Hematopoietic multipotent progenitor cell treated with erythropoietin and hydrocortisone succinate and interleukin-3 and kit ligand, for 8 days (in vitro differentiated cells): ENCODE measurements at regions not wholly inside any gene's neighbourhood (a gene's known extent, or its start where the extent isn't known, plus 50 kb on each side); places are given as distances from the start of the nearest gene placed in this dataset.

Experiments
- DNase-seq: peaks from one replicate; pipeline ENCODE4 v3.0.0-alpha.2; 2015

DNA sequence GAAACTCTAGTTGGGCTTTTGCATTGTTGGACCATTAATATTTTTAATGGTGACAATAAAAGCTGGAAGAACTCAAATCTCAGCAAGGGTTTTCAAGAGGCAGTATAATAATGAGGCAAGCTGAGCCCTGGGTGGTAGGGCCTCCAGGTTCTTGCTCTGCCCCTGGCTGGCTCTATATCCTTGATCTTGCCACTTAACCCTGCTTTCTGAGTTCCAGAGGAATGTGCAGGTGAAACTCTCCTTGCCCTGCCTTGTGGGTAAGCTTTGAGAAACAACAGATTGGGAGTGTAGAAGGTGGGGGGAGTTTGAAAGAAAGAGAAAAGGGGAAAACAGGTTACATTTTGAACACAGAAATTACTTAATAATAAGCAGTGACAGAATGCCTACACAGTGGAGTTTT lies 103.3 kb upstream of the MAP4K3 start:
- no peak for DNase-seq

DNA sequence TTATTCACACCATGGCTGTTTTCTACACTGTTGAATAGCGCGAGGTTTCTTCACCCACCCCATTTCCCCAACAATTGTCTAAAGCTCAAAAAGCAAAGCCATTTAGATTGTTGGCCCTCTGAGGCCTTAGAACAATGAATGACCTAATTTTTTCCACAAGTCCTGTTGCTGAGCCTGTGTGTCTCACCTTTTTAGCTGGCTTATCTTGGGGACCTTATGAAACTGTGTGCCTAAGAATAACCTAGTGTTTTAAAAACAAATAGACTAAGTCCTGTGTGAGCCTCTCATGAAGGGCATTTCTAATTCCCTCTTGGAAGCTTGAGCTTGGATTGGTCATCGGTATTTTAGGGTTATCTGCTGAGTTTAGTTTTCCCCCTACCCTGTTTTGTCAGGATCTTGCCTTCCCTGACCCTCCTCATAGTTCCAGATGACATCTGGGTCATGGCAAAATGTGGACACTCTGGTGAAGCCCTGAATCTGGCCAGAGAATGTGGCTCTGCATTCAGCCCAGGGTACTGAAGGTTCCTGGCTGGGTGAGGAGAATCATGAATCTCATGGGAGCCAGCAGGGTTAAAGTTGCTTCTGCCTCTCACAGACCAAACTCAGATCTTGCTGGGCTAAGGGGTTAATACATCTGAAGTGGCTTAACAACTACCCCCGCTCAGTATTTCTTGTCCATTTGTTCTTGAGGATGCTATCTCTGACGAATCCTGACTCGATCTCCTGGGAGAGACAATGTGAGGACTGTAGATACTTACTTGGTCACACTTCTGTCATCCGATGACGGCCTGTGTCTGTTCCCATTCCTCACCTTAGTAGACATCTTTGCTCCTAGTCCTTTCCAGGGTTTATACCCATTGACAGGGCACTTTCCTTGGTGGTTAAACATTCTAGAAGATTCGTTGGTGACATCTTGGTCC lies 104.2 kb upstream of the MAP4K3 start:
- no peak for DNase-seq

DNA sequence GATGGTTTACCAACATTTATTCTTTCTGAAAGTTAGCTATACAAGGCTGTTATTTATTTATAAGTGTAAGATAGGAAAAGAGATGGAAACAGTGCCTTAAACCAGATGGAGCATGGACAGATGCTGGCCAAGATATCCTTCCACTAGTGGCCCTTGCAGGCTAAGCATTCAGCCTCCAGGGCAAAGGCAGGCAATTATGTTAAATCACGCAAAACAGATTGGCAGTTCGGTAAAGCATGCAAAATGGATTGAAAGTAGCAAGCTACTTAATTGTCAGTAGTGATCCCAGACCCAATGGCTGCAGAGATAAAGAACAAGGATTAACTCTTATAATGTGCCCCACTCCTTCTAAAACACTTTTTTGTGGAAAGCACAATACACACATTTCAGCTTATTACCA lies 105.4 kb upstream of the MAP4K3 start:
- DNase-seq = no peak

DNA sequence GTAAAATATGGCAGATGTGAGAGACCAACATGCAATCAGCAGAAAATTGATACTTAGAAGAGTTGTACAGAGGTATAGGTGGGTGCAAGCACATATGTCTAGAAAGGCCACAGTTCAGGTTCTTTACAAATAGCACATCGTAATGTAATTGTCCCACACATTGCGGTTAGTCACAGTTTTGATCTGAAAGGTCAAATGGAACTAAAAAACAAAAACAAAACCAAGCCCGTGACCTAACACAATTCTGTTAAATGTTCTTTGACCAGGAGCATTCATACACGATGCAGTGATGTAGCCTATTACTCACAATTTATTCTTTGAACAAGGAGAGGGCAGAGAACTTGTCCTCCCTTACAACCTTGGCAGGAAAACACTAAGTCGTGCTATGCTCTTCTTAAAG lies 108.9 kb upstream of the MAP4K3 start:
- DNase-seq = no peak

DNA sequence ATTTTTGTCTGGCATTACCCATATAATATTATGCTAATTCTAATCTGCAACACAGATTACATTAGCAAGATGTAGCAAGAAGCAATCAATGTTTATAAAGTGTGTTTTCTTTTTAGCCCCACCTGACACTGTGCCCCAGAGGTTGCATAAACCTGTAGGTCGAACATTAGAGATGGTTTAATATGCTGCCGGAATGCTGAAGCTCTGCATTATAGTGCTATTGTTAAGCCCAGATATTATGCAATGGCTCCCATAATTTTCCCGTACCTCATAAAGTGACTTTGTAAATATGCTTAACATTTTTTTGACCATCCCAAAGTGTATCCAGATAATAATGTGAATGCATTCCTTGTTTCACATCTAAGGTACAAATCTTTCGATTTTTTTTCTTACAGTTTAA lies 109.3 kb upstream of the MAP4K3 start:
- no peak for DNase-seq

DNA sequence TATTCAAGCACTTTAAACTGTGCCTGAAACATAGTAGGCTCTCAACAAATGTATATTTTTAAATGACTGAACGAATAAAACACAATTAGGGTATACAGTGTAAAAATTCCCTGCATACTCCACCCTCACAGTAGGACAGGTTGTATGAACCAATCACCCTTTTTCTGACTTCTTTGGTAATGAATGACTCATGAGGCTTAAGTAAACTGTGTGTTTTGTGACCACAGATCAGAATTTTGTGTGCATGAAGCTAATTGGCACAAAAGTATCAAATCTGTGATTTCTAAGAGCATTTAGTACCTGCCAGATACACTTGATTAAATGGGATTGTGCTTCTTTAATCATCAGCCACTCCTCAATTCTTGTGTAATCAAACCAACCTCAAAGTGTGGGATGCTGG lies 109.9 kb upstream of the MAP4K3 start:
- DNase-seq = no peak

DNA sequence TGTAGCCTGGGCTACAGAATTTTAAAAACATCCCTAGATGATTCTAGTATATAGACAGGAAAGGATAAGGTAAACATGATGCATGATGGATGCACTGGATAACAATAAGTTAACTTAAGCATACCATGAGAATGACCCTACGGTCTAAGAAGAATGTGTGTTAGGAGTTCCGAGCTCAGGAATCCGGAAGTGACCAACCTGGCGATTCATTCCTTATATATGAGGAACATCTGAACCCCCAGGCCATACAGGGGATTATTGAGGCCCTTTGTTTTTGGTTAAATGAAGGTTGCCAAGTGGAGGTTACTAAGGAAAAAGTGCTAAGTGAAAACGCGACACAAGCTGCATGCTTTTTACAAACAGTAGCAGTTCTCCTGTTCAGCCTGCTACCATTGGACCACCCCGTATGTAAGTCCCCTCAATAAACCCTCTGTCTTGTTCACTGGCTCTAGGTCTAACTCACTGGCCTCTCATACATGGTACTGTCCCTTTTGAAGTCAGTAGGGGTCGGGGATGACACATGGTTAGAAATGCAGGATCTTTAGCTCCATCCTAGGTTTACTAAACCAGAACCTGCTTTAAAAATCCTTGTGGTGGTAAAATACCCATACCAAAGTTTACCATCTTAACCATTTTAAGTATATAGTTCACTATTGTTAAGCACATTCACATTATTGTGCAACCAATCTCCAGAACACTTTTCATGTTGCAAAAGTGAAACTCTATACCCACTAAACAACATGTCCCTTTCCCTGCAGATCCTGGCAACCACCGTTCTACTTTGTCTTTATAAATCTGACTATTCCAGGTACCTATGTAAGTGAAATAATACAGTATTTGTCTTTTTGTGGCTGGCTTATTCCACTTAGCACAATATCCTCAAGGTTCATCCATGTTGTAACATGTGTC lies 111.0 kb upstream of the MAP4K3 start:
- no peak for DNase-seq

DNA sequence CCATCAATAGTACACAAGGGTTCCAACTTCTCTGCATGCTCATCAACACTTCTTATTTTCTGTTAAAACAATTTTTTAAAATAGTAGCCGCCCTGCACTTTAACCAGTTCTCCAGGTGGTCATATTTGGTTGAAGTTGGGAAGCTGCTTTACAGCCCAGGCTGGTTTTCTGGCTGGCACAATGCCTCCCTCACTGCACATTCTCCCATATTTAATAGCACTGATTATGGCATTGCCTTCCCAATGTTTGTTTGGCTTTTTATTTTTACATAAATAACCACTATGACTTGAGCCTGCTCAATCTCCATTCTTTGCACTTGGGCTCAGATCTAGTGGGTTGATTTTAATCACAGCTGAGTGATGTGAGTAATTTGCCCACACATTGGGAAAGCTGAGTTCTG lies 111.9 kb upstream of the MAP4K3 start:
- DNase-seq = no peak

DNA sequence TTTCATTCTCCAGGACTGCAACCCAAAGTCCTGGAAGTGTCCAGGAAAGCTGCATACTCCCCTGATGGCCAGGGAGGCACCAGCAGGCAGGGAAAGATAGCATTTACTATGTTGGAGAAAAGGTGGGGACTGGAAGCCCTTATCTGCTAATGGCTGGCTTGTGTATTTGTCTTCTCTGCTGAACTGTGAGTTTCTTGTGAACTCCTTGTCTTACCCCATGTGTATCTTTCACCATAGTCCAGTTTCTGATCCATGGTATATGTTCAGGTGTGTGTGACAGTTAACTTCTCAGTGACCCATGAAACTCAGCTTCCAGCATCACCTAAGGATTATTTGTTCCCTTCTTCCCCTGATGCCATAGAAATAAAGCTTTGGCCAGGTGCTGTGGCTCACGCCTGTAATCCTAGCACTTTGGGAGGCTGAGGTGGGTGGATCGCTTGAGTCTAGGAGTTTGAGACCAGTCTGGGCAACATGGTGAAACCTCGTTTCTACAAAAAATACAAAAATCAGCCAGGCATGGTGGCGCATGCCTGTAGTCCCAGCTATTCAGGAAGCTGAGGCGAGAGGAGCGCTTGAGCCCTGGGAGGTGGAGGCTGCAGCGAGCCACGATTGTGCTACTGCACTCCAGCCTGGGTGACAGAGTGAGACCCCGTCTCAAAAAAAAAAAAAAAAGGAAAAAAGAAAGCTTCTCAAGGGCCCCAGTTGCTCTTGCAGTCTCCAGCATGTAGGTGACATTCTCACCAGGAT lies 112.8 kb upstream of the MAP4K3 start:
- DNase-seq = peak; percentile 4

DNA sequence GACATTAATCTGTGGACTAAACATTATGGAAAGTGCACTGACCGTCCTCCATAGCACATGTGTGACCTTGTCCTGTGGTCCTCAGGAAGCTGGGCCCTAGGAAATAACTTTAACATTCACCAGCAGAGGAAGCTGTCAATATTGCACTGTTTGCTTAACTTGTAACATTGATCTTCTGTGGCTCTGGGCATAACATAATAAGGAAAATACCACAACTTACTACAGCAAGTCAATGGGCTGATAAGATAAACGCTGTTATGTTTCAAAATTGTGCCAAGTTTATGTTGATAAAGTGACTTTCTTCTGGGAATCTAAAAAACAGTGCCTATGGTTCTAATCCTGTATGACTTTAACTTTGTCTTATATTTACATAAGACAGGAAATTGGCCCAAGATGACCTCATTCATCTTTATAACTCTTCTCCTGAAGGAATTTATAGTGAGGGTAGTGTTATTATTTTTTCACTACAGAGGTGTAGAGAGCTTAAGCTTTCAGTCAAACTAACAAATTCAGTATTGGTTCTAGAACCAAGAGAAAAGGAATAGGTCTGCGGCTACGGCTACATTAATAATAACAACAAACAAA lies 113.7 kb upstream of the MAP4K3 start:
- peak; percentile 75 for DNase-seq

DNA sequence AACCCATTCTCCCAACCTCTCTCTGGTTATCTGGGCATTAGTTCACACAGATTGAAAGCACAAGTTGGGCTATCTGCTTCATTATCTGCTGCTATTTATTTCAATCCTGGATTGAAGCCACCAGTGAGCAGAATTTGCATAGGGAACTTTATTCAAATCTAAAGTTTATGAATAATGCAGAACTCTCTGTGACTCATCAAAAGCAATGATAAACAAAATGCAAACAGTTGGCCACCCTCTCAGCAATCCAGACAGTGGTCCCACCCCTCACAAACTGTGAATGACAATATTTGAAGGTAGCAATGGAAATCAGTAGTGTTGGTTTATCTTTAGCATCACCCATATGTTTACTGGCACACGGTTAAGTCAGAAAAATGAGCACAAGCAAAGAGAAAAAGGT lies 106.8 kb upstream of the TMEM178A start:
- DNase-seq = no peak

DNA sequence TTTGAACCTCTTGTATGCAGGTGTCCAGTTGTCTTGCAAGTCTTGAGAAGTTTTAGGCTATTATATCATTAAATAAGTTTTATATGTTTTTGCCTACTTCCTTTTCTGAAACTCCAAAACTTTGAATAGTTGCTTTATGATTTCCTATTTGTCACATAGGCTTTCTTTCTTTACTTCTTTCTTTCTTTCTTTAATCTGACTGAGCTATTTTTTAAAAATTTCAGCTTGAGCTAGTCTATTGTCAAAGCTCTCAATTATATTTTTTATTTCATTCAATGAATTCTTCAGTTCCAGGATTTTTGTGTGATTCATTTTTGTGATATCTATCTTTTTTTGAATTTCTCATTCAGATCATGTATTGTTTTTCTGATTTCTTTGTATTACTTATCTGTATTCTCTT lies 102.1 kb upstream of the TMEM178A start:
- DNase-seq = no peak

DNA sequence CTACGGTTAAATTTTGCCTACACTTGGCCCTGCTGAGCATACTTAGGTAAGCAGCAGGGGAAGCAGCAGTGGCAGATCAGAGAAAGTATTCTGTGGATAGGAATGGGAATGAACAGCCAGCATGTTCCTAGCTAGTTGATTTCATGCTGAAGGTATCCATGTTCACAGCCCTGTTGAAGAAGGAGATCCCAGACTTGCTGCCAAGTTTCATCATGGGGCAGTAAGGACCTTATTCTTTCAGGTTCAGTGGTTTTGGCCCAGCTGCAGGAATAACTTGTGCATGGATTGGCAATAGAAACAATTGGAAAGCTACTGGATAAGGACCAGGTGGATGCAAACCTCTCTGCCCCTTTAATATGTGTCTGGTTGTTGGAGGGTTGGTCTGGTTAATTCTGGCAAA lies 98.2 kb upstream of the TMEM178A start:
- DNase-seq = no peak

DNA sequence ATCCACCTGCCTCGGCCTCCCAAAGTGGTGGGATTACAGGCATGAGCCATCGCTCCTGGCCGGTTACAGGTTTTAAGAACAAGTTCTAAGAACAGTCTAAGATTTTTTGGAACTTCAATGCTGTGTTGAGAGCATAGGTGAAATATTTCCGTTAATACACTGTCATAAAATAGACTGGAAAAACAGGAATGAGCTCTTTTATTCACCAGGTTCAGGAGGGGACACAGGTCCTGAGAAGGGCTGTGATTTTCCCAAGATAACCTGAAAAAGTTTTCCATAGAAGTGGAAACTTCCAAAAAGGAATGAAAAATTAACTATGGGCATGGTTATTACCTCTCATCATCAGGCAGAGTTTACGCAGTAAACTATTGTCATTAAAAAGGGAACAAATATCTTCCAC lies 97.6 kb upstream of the TMEM178A start:
- no peak for DNase-seq

DNA sequence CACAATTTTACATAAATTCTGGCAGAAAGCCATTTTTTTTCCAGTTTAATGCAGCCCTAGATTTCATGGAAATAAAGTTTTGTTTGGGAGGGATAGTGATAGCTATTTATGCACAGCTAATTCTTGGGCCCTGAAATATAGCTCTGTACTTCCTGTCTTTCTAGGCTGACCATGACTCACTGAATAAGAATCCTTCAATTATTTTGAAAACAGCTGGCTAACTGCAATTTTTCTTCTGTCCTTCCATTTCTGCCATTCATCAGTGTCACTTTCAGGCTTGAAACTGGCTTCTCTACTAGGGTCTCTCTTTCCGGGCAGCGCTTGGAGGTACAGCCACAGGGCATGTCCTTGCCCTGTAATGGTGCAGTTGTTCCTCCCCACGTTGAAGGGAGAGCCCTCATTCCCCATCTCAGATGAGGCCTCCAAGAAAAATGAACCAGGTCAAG lies 97.1 kb upstream of the TMEM178A start:
- no peak for DNase-seq

DNA sequence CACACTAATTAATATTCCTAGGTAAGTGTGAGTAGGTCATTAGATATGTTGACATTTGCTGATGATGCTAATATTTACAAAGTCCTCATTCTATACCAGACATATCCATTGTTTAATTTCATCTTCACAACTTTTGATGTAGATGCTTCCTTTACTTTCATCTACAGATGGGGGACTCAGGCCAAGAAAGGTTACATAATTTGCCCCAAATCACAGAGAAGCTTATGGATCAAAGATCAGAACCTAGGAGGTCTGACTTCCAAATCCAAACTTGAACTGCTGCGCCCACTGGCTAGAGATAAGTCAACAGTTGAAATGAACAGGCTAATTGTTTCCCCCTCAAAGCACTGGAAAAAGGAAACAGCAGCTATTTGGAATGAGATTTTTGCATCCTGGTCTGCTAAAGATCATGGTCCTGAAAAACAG lies 95.6 kb upstream of the TMEM178A start:
- DNase-seq = no peak

DNA sequence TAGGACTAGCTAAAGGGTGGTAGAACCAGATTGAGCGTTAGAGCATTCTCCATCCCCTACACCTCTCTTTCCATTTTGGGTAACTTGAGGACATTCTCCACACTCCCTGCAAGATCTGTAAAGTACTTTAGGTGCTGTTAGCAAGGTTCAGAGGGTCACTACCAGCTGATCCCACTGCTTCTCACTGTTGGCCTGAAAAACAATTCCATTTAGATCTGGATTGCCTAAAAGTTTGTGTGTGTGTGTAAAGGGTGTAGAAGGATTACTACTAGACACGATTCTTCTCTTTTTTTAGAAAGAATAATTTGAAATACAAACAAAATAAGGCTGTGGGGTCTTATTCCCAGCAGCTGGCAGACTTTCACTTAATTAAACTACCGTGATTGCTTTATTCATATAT lies 95.1 kb upstream of the TMEM178A start:
- DNase-seq = no peak

DNA sequence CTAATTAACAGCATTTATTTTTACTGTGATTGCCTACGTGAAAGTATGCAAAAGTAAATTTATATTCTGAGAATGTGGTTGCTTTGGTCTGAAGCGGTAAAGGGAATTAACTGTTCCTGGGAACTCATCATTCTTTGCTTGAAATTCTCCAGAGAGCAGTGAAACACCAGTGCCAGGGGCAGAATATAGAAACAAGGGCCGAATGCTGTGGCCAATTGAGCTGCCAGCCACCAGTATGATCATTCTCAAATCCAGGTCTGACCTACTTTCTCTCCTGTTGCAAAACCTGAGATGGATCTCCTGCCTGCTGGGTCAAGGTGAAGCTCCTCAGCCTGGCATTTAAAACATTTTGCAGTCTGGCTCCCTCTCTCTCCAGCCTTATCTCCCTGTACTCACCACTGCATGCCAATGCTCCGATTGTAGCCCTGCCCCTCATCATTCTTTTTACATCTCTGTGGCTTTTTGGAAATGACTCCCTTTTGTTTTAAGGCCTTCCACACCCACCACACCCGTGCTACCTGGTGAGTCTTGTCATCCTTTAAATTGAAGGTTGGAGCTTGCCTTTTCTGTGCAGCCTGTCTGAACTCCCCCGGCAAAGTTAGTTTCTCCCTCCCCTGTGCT lies 94.5 kb upstream of the TMEM178A start:
- no peak for DNase-seq

DNA sequence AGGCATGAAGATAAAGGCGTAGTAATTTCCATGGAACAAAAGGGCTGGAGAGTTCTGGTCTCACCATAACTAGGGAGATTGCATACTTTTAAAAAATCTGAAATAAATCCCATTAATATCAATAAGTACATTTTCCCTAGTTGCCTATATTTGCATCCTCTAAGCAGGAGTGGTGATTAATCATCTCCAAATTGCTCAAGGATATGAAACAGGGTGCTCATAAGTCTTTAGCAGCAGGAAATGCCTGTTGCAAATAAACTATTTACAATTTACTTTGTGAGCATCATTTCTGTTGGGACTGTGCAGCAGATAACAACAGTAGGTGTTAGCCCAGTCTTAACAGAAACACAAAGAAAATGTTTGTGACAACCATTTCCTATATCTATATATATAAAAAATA lies 92.4 kb upstream of the TMEM178A start:
- DNase-seq = no peak

DNA sequence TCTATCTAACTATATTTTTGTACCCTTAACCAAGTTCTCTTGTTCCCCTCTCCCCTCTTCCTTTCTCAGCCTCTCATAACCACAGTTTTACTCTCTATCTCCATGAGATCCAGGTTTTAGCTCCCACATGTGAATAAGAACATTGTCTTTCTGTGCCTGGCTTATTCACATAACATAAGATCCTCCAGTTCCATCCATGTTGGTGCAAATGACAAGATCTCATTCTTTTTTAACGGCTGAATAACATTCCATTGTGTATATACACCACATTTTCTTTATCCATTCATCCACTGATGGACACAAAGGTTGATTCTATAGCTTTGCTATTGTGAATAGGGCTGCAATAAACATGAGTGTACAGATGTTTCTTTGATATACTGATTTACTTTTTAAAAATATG lies 83.9 kb upstream of the TMEM178A start:
- no peak for DNase-seq

DNA sequence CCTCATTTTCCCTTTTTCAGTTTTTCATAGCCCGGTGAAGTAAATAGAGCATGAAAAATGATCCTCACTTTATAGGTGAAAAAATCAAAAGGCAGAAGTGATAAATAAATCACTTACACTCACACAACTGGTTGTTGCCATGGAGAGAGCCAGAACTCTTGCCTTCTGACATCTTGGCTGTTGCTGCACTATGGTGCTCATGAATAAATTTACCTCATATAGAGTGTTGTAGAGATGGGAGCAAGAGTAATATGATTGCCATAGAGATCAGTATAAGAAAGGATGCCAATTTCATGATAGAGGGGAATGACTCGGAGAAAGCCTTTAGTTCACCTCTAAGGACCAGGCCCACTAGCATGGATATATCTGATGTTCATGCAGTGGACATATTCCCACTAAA lies 82.5 kb upstream of the TMEM178A start:
- no peak for DNase-seq

DNA sequence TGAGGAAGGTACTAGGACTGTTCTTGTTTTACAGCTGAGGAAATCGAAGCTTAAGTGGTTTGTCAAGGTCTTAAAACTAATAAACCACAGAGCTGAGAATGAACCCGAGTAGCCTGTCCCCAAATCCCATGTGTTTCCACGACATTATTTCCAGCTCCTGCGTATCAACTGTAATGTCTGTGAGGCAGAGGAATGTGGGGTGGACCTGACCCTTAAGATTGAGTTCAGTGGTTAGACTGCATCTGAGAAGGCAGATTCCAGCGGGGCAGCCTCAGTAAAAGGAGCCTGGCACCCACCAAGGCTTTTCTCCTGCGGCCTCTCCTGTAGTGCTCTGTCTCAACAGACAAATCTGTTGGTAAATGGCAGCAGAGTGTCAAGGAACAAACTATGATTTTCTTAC lies 81.9 kb upstream of the TMEM178A start:
- no peak for DNase-seq
